Neural cell (in vitro differentiated cells): ENCODE measurements at regions not wholly inside any gene's neighbourhood (a gene's known extent, or its start where the extent isn't known, plus 50 kb on each side); places are given as distances from the start of the nearest gene placed in this dataset.

ENCODE experiments used
- EP300 ChIP-seq: fragments of 450-650 bp; conservative IDR thresholded peaks from 2 replicates; pipeline ENCODE4 v1.6.1; 2014; ENCODE audit warnings: antibody characterized with exemption, mild to moderate bottlenecking, moderate library complexity; ENCODE audit not compliant: poor library complexity, severe bottlenecking
- EZH2 ChIP-seq: fragments of 200-600, 300-800 bp; shearing (Covaris generic), sonication (generic); IDR thresholded peaks from 2 replicates; pipeline ENCODE4 v1.6.1; 2014; ENCODE audit warnings: antibody characterized with exemption, low read length, borderline replicate concordance, mild to moderate bottlenecking; ENCODE audit not compliant: insufficient read depth, poor library complexity, severe bottlenecking
- MXI1 ChIP-seq: fragments of 450-650 bp; conservative IDR thresholded peaks from 2 replicates; pipeline ENCODE4 v1.6.1; 2014; ENCODE audit warnings: antibody characterized with exemption, mild to moderate bottlenecking; ENCODE audit not compliant: poor library complexity, severe bottlenecking
- POLR2AphosphoS5 ChIP-seq: IDR thresholded peaks from 2 replicates; pipeline ENCODE4 v1.6.1; 2012
- RAD21 ChIP-seq: fragments of 450-650 bp; conservative IDR thresholded peaks from 2 replicates; pipeline ENCODE4 v1.6.1; 2014; ENCODE audit warnings: antibody characterized with exemption, mild to moderate bottlenecking, moderate library complexity
- REST ChIP-seq: IDR thresholded peaks from 2 replicates; pipeline ENCODE4 v1.6.1; 2012; ENCODE audit warnings: borderline replicate concordance
- TAF1 ChIP-seq: IDR thresholded peaks from 2 replicates; pipeline ENCODE4 v1.6.1; 2012; ENCODE audit warnings: low read depth
- TF ChIP-seq, protein P1 (sequence below): fragments of 450-650 bp; IDR thresholded peaks from 2 replicates; pipeline ENCODE4 v1.5.1; 2014; ENCODE audit warnings: antibody characterized with exemption, mild to moderate bottlenecking, moderate library complexity; ENCODE audit not compliant: poor library complexity, severe bottlenecking

GRCh38 chr9:73237140-73237539, 85.5 kb downstream of the ANXA1 start:
- TF ChIP-seq TAF1: no peak
- no peak for TF ChIP-seq POLR2AphosphoS5
- TF ChIP-seq, protein P1, sequence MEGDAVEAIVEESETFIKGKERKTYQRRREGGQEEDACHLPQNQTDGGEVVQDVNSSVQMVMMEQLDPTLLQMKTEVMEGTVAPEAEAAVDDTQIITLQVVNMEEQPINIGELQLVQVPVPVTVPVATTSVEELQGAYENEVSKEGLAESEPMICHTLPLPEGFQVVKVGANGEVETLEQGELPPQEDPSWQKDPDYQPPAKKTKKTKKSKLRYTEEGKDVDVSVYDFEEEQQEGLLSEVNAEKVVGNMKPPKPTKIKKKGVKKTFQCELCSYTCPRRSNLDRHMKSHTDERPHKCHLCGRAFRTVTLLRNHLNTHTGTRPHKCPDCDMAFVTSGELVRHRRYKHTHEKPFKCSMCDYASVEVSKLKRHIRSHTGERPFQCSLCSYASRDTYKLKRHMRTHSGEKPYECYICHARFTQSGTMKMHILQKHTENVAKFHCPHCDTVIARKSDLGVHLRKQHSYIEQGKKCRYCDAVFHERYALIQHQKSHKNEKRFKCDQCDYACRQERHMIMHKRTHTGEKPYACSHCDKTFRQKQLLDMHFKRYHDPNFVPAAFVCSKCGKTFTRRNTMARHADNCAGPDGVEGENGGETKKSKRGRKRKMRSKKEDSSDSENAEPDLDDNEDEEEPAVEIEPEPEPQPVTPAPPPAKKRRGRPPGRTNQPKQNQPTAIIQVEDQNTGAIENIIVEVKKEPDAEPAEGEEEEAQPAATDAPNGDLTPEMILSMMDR: no peak
- no peak for TF ChIP-seq EZH2
- TF ChIP-seq REST: no peak
- no peak for TF ChIP-seq EP300
- no peak for TF ChIP-seq RAD21
- no peak for TF ChIP-seq MXI1
